Kidney (tissue), 13 donors: ENCODE measurements at regions not wholly inside any gene's neighbourhood (a gene's known extent, or its start where the extent isn't known, plus 50 kb on each side); places are given as distances from the start of the nearest gene placed in this dataset.

Source experiments
- DNase-seq, 5 donors: peaks; one replicate each; pipeline ENCODE4 v3.0.0-alpha.2; 2013 to 2020
- FAIRE-seq: peaks from 2 replicates; lab custom pipeline; 2012; peaks lifted over from hg19 to GRCh38; lab: Jason Lieb, UNC
- H3K27ac ChIP-seq, 2 donors: one replicate each; pipeline ENCODE4 v1.7.0; 2013; ENCODE audit warnings: low read depth in 2 of 2, low read length in 2 of 2, inconsistent platforms in 1 of 2
- H3K27me3 ChIP-seq: one replicate; pipeline ENCODE4 v1.7.1; 2013; ENCODE audit warnings: low read length, inconsistent platforms; ENCODE audit not compliant: control insufficient read depth, insufficient read depth
- H3K36me3 ChIP-seq, 3 donors: one replicate each; pipeline versions ENCODE4 v1.7.0 to v1.7.1; 2013; ENCODE audit warnings: low read length in 3 of 3, control low read depth in 1 of 3, inconsistent platforms in 1 of 3; ENCODE audit not compliant: insufficient read depth in 3 of 3, control insufficient read depth in 2 of 3
- H3K4me1 ChIP-seq, 3 donors: one replicate each; pipeline versions ENCODE4 v1.7.0 to v1.7.1; 2013; ENCODE audit warnings: low read length in 3 of 3, inconsistent platforms in 1 of 3, low read depth in 1 of 3; ENCODE audit not compliant: control insufficient read depth in 2 of 3, insufficient read depth in 2 of 3
- H3K4me3 ChIP-seq, 3 donors: one replicate each; pipeline versions ENCODE4 v1.7.0 to v1.8.1; 2013; ENCODE audit warnings: low read length in 3 of 3, control low read depth in 1 of 3, inconsistent platforms in 1 of 3
- H3K9ac ChIP-seq, 3 donors: one replicate each; pipeline versions ENCODE4 v1.7.0 to v1.7.1; 2013; ENCODE audit warnings: low read length in 3 of 3, control low read depth in 1 of 3, inconsistent platforms in 1 of 3
- H3K9me3 ChIP-seq, 3 donors: one replicate each; pipeline versions ENCODE4 v1.7.0 to v1.7.1; 2013; ENCODE audit warnings: low read length in 3 of 3, control low read depth in 1 of 3, inconsistent platforms in 1 of 3; ENCODE audit not compliant: control insufficient read depth in 2 of 3, insufficient read depth in 1 of 3
- intact Hi-C: fragments of 100-400 bp; cut with DNase I; formaldehyde crosslinking; loops from one replicate; pipeline ENCODE4 v1.11.1; 2022
- TF ChIP-seq, protein P1 (sequence below): IDR thresholded peaks from 3 replicates; pipeline ENCODE4 v1.5.1; 2012; ENCODE audit warnings: mild to moderate bottlenecking, moderate library complexity, borderline replicate concordance; ENCODE audit not compliant: insufficient read depth; ENCODE audit errors: extremely low read depth
- donor health status: control.
- donor health status: control.
- donor health status: control.
- donor health status: control.
- donor health status: control.
- donor health status: DM: yes; HTN: yes; CAD: no.
- donor health status: Normal renal cell carcinoma (clear cell type).

DNA sequence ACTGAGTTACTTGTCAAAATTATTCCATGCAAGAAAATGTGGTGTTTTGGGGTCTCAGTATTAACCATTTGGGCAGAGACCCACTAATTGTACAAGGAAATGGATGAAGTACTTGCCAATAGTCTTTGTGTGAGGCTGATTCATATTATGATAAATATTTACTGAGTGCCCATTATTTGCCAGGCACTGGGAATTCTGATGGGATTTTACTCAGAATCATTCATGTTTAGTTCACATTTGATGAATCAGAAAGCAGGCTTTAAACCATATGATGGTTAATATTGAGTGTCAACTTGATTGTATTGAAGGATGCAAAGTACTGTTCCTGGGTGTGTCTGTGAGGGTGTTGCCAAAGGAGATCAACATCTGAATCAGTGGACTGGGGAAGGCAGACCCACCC lies 66.2 kb upstream of the SOX21 start:
- intact Hi-C loops = no loop called here

DNA sequence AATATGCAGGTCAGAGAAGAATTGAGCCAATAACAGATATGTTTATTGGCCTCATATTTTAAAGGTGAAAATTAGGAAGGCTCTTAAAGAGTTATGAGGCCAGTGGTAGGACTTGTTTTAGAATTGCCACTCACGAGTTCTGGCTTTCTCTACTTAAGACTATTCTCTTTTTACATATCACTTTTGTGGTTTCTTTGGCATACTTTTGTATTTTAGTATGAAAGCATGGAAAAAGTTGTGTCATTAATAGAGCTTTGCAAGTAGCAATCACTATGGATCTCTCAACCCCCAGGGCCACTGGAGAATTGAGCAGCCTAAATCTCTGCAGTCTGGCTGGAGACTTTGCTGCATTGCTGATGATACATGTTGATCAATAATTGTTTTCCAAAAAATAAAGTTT lies 64.6 kb upstream of the SOX21 start:
- no peak for FAIRE-seq
- no peak for DNase-seq
- H3K4me1 ChIP-seq = no peaks in the 10 kb centered on the region
- H3K9ac ChIP-seq = no peak overlapping the region
- H3K27me3 ChIP-seq = no peaks in the 10 kb centered on the region
- no peak overlapping the region for H3K27ac ChIP-seq
- no peaks in the 10 kb centered on the region for H3K36me3 ChIP-seq
- intact Hi-C loops = no loop called here
- H3K9me3 ChIP-seq = no peaks in the 10 kb centered on the region
- TF ChIP-seq, protein P1, sequence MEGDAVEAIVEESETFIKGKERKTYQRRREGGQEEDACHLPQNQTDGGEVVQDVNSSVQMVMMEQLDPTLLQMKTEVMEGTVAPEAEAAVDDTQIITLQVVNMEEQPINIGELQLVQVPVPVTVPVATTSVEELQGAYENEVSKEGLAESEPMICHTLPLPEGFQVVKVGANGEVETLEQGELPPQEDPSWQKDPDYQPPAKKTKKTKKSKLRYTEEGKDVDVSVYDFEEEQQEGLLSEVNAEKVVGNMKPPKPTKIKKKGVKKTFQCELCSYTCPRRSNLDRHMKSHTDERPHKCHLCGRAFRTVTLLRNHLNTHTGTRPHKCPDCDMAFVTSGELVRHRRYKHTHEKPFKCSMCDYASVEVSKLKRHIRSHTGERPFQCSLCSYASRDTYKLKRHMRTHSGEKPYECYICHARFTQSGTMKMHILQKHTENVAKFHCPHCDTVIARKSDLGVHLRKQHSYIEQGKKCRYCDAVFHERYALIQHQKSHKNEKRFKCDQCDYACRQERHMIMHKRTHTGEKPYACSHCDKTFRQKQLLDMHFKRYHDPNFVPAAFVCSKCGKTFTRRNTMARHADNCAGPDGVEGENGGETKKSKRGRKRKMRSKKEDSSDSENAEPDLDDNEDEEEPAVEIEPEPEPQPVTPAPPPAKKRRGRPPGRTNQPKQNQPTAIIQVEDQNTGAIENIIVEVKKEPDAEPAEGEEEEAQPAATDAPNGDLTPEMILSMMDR = no peak
- no peak overlapping the region for H3K4me3 ChIP-seq

More for the DNA sequence above, 66.2 kb upstream of the SOX21 start:
- Histone ChIP-seq H3K9ac (no peak overlapping the region), H3K36me3 (no peaks in the 10 kb centered on the region), H3K27me3 (no peaks in the 10 kb centered on the region), H3K9me3 (peaks cover 0 to 5% (median 0%) of the 10 kb centered on the region in 3 donors), H3K4me1 (no peaks in the 10 kb centered on the region), H3K4me3 (no peak overlapping the region), H3K27ac (no peak overlapping the region)
- FAIRE-seq (no peak), DNase-seq (no peak)
- TF ChIP-seq, protein P1 = no peak

DNA sequence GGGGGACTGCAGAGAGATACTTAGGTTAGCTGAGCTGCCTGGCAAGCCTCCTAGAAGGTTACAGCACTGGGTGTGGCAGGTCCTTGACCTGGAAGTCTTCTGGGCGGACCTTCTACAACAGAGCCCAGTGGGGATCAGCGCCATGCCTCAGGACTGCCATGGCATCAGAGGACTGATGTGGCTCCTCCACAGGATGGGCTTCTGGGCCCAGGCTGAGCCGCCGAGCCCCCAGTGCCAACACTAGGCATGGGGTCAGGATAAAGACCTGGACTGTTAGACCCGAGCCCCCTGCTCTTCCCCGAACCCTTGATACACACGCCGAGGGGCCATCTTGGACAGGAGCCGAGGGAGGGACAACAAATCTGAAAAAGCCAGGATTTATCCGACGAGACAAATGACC lies 64.0 kb upstream of the SOX21 start:
- no peak overlapping the region for H3K27ac ChIP-seq
- DNase-seq (no peak), FAIRE-seq (no peak)
- no peak overlapping the region for H3K4me3 ChIP-seq
- no peak overlapping the region for H3K9ac ChIP-seq
- H3K4me1 ChIP-seq = no peaks in the 10 kb centered on the region
- no peaks in the 10 kb centered on the region for H3K27me3 ChIP-seq
- intact Hi-C loops = no loop called here
- no peaks in the 10 kb centered on the region for H3K36me3 ChIP-seq
- H3K9me3 ChIP-seq = no peaks in the 10 kb centered on the region
- TF ChIP-seq, protein P1 = no peak

DNA sequence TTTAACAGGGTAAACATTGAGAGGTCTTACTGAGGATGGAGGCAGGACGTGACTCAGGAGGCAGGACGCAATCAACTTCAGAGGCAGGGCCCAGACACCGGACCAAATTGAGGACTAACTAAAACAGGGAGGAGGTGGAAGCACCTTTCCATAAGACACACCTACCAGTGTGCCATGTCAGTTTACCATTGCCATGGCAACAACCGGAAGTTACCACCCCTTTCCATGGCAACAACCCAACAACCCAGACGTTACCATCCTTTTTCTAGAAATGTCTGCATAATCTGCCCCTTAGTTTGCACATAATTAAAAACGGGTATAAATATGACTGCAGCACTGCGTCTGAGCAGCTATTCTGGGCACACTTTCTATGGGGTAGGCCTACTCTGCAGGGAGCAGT lies 53.5 kb upstream of the SOX21 start:
- TF ChIP-seq, protein P1 = no peak
- intact Hi-C loops = no loop called here
- Histone ChIP-seq H3K27me3 (no peaks in the 10 kb centered on the region), H3K9me3 (no peaks in the 10 kb centered on the region), H3K4me1 (no peaks in the 10 kb centered on the region), H3K36me3 (no peaks in the 10 kb centered on the region), H3K4me3 (no peak overlapping the region), H3K9ac (no peak overlapping the region), H3K27ac (no peak overlapping the region)
- DNase-seq = no peak
- FAIRE-seq = no peak
